Smooth muscle cell (in vitro differentiated cells): ENCODE measurements at regions not wholly inside any gene's neighbourhood (a gene's known extent, or its start where the extent isn't known, plus 50 kb on each side); places are given as distances from the start of the nearest gene placed in this dataset.

Experiments used
- DNase-seq: peaks from one replicate; lab custom pipeline; 2025; ENCODE audit not compliant: unreplicated experiment; lab: John Stamatoyannopoulos, UW
- H2AFZ ChIP-seq: fragments of 200-600 bp; sonication (generic); 2 replicates; pipeline ENCODE4 v1.6.0; 2016; ENCODE audit warnings: antibody characterized with exemption, low read depth, mild to moderate bottlenecking
- H3F3A ChIP-seq: fragments of 200-600 bp; sonication (generic); 2 replicates; pipeline ENCODE4 v1.6.0; 2017; ENCODE audit warnings: antibody characterized with exemption, low read depth
- H3K27ac ChIP-seq: fragments of 200-600 bp; sonication (generic); 2 replicates; pipeline ENCODE4 v1.5.1; 2016; ENCODE audit warnings: low read depth, mild to moderate bottlenecking
- H3K27me3 ChIP-seq: fragments of 200-600 bp; sonication (generic); 2 replicates; pipeline ENCODE4 v1.6.1; 2016; ENCODE audit warnings: low read depth, mild to moderate bottlenecking
- H3K36me3 ChIP-seq: fragments of 200-600 bp; sonication (generic); 2 replicates; pipeline ENCODE4 v1.5.1; 2016; ENCODE audit warnings: low read depth
- H3K4me1 ChIP-seq: fragments of 200-600 bp; sonication (generic); 2 replicates; pipeline ENCODE4 v1.5.1; 2016; ENCODE audit warnings: low read depth
- H3K4me2 ChIP-seq: fragments of 200-600 bp; sonication (generic); 2 replicates; pipeline ENCODE4 v1.6.0; 2016; ENCODE audit warnings: mild to moderate bottlenecking
- H3K4me3 ChIP-seq: fragments of 200-600 bp; sonication (generic); 2 replicates; pipeline ENCODE4 v1.5.1; 2016; ENCODE audit warnings: mild to moderate bottlenecking
- H3K79me2 ChIP-seq: fragments of 200-600 bp; sonication (generic); 2 replicates; pipeline ENCODE4 v1.6.0; 2016; ENCODE audit warnings: low read depth, mild to moderate bottlenecking
- H3K9ac ChIP-seq: fragments of 200-600 bp; sonication (generic); 2 replicates; pipeline ENCODE4 v1.6.0; 2016; ENCODE audit warnings: low read depth
- H3K9me3 ChIP-seq: fragments of 200-600 bp; sonication (generic); replicated peaks from 2 replicates; pipeline ENCODE4 v1.5.1; 2016; ENCODE audit warnings: low read depth
- H4K20me1 ChIP-seq: fragments of 200-600 bp; sonication (generic); 2 replicates; pipeline ENCODE4 v1.6.0; 2016; ENCODE audit warnings: low read depth
- CTCF ChIP-seq: fragments of 200-600 bp; sonication (generic); IDR thresholded peaks from 2 replicates; pipeline ENCODE4 v1.5.1; 2017; ENCODE audit warnings: borderline replicate concordance, mild to moderate bottlenecking, antibody characterized with exemption; ENCODE audit not compliant: insufficient read depth, poor library complexity, severe bottlenecking
- WGBS: methylation state at CpG from one replicate; pipeline ENCODE4 v1.1.7; 2016; ENCODE audit warnings: low lambda C conversion rate; 5-methylcytosine and 5-hydroxymethylcytosine counted together

GRCh38 chr10:127797339-127797738 is 60.4 kb downstream of the FOXI2 start:
- Histone ChIP-seq H3K4me1 (no peaks in the 10 kb centered on the region), H3K9ac (no peak overlapping the region), H2AFZ (no peak overlapping the region), H4K20me1 (no peaks in the 10 kb centered on the region), H3K27ac (no peak overlapping the region), H3K27me3 (peaks cover 2% of the 10 kb centered on the region), H3F3A (no peaks in the 10 kb centered on the region), H3K4me2 (no peak overlapping the region), H3K4me3 (no peak overlapping the region), H3K79me2 (no peaks in the 10 kb centered on the region), H3K36me3 (no peaks in the 10 kb centered on the region), H3K9me3 (no peaks in the 10 kb centered on the region)
- peak; percentile 8 for DNase-seq
- WGBS, result 100% methylated on average over 1 of the region's 1 CpG
- no peak for TF ChIP-seq CTCF

GRCh38 chr10:127798111-127798510 is 61.1 kb downstream of the FOXI2 start:
- Histone ChIP-seq H3K27ac (no peak overlapping the region), H3K79me2 (no peaks in the 10 kb centered on the region), H3F3A (no peaks in the 10 kb centered on the region), H3K4me3 (no peak overlapping the region), H3K9me3 (no peaks in the 10 kb centered on the region), H4K20me1 (no peaks in the 10 kb centered on the region), H3K4me1 (no peaks in the 10 kb centered on the region), H3K27me3 (no peaks in the 10 kb centered on the region), H3K9ac (no peak overlapping the region), H3K36me3 (no peaks in the 10 kb centered on the region), H3K4me2 (no peak overlapping the region), H2AFZ (no peak overlapping the region)
- no peak for TF ChIP-seq CTCF
- WGBS, result 74% methylated on average over 6 of the region's 6 CpGs
- DNase-seq, result no peak

GRCh38 chr10:127801302-127801701 is 64.3 kb downstream of the FOXI2 start:
- WGBS, result 82% methylated on average over 3 of the region's 3 CpGs
- H3K4me3 ChIP-seq, result no peak overlapping the region
- H3K79me2 ChIP-seq, result no peaks in the 10 kb centered on the region
- no peaks in the 10 kb centered on the region for H3K36me3 ChIP-seq
- H2AFZ ChIP-seq, result no peak overlapping the region
- no peak overlapping the region for H3K9ac ChIP-seq
- H3K9me3 ChIP-seq, result no peaks in the 10 kb centered on the region
- peaks cover 7% of the 10 kb centered on the region for H3K27me3 ChIP-seq
- H3K4me2 ChIP-seq, result no peak overlapping the region
- DNase-seq, result no peak
- no peak overlapping the region for H3K27ac ChIP-seq
- H3F3A ChIP-seq, result no peaks in the 10 kb centered on the region
- no peaks in the 10 kb centered on the region for H3K4me1 ChIP-seq
- H4K20me1 ChIP-seq, result no peaks in the 10 kb centered on the region
- TF ChIP-seq CTCF, result no peak

- DNase-seq, result no peak
- Histone ChIP-seq H4K20me1 (no peaks in the 10 kb centered on the region), H3K9ac (no peak overlapping the region), H3K4me1 (peaks cover under 1% of the 10 kb centered on the region), H3K79me2 (no peaks in the 10 kb centered on the region), H3K4me2 (no peak overlapping the region), H3K36me3 (no peaks in the 10 kb centered on the region), H3K27me3 (peaks cover 13% of the 10 kb centered on the region), H3K4me3 (no peak overlapping the region), H3K9me3 (no peaks in the 10 kb centered on the region), H3F3A (no peaks in the 10 kb centered on the region), H3K27ac (no peak overlapping the region), H2AFZ (no peak overlapping the region)
- 83% methylated on average over 6 of the region's 6 CpGs for WGBS
- no peak for TF ChIP-seq CTCF
These were observed 65.6 kb downstream of the FOXI2 start for GRCh38 chr10:127802531-127803095.
